ENCODE measurements at regions not wholly inside any gene's neighbourhood (a gene's known extent, or its start where the extent isn't known, plus 50 kb on each side); places are given as distances from the start of the nearest gene placed in this dataset.

DNA sequence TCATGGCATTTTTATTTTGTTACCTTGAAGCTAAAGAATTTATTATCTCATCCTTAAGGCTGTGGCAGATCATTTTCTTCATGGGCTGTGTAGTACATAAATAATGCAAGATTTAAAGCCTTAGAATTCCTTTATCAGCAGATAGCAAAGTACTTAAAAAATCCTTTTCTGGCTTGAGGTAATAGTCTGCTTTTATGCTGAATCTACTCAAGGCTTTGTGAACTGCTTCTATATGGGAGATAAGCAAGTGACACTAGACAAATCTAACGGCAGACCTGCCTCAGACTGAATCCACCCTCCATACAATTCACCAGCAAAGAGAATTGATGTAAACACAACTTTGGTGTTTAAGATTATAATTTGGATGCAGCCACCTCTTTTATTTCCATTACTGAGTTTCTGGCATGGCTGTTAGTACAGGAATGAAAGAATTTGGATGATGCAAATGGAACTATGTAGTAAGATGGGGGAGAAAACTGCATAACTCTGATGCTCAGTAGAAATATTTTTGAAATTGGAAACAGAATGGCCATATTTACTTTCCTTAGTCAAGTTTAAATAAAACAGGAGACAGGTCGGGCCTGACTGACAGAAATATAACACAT, 1121.5 kb downstream of the NAALADL2 start:
- TF ChIP-seq, protein P1, sequence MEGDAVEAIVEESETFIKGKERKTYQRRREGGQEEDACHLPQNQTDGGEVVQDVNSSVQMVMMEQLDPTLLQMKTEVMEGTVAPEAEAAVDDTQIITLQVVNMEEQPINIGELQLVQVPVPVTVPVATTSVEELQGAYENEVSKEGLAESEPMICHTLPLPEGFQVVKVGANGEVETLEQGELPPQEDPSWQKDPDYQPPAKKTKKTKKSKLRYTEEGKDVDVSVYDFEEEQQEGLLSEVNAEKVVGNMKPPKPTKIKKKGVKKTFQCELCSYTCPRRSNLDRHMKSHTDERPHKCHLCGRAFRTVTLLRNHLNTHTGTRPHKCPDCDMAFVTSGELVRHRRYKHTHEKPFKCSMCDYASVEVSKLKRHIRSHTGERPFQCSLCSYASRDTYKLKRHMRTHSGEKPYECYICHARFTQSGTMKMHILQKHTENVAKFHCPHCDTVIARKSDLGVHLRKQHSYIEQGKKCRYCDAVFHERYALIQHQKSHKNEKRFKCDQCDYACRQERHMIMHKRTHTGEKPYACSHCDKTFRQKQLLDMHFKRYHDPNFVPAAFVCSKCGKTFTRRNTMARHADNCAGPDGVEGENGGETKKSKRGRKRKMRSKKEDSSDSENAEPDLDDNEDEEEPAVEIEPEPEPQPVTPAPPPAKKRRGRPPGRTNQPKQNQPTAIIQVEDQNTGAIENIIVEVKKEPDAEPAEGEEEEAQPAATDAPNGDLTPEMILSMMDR (IDR thresholded peaks at IDR 0.05; ENCODE audit: borderline replicate concordance, extremely low read depth, low read length, poor library complexity, severe bottlenecking): no peak
- TF ChIP-seq EZH2 (IDR thresholded peaks at IDR 0.05; ENCODE audit: borderline replicate concordance, low read depth, low read length, severe bottlenecking): no peak
